GM19043 (cell line): ENCODE measurements at regions not wholly inside any gene's neighbourhood (a gene's known extent, or its start where the extent isn't known, plus 50 kb on each side); places are given as distances from the start of the nearest gene placed in this dataset.
"Not testable (repeated sequence)": the region's sequence is repeated elsewhere in the genome, so short reads cannot be mapped to it uniquely, and the experiment has no call there.

ENCODE experiments used
- ATAC-seq: cut with Tn5 transposase; IDR thresholded peaks from one replicate; pipeline ENCODE4 v1.9.1; 2021; ENCODE audit warnings: low read depth; ENCODE audit not compliant: unreplicated experiment

DNA sequence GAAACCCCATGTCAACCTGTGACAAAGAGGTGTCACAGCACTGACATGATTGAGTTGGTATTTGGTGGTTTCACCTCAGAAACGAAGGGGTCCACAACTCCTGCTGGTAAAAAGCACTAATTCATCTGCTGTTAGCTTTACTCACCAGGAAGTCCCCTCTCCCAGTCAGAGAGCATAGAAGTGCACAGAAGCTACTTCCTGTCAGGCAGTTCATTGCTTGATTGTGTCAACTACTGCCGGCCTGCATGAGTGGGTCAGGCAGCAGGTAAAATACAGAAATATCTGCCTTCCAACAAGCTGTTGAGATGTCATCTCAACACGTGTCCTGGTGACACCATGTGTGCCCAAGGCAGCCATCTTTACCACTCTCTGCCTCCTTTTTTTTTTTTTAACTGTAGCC is 596.6 kb upstream of the NR2F2 start:
- no peak for ATAC-seq

DNA sequence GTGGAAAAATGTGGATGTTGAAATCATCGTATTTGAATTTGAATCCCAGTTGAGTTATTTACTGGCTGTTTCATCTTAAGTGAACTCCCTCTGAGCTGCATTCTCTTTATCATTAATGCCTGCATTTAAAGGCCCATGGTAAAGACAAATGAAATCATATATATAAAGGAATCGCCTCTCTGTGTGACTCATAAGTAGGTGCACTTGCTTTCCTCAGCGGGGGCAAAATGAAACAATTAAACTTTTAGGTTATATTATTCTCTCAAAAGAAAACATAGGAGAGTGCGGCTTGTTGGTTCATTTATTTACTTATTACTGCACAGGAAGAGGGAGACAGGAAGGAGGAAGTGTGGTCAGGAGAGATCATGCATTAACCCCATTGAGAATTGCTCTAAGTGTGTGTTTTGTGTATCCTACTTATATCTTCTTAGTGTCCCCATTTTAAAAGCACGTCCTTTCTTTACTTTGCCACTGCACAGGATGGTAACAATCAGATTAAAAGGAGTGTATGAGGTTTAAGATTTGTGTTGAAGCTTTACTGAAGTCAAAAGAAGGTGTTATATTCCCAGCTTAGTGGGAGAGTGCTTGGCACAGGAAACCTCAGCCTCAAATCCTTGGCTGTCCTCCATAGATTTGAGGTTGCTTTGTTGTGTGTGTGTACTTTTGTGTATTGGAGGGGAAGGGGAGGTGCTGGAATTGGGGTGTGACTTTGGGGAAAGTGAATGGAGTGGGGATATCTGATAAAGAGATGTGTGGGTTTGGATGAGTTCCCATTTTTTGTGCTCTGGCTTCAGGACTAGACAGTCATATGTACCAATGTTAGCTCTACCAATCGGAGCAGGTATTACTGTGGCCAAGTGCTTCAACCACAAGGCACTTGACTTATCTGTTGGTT is 595.8 kb upstream of the NR2F2 start:
- no peak for ATAC-seq

DNA sequence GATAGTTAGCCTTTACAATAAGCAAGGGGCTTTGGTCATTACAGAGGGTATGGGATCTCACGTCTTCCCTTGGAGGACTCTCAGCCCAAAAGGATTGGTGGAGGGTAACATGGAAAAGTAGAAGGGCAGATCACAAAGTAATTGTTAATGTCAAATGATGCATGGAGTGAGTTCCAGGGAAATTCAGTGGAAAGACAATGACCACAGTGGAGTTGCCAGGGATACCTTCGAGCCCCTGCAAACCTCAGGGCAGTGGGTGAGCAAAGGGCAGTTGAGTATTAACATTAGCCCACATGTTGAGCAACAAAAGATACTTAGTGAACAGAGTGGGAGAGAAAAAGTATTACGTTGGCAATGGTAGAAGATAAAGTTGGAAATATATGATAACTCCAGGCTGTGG is 593.4 kb upstream of the NR2F2 start:
- no peak for ATAC-seq

DNA sequence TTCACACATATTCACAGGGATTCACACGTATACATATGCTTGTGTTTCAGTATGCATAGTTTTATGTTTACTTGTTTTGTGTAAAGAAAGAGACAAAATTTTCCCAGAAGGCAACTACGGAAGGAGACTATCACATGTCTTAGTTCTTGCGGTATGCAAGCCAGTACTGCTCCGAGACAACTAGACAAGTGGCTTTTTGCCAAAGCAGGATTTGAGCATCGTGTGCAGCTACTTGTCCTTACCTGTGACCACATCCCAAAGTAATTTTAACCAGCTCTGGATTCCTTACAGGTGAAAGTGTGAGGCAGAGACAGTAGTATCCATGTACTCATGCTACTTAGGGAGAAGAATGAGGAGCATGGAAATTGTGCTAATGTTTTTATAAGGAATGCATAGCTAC is 591.4 kb upstream of the NR2F2 start:
- ATAC-seq, result no peak

DNA sequence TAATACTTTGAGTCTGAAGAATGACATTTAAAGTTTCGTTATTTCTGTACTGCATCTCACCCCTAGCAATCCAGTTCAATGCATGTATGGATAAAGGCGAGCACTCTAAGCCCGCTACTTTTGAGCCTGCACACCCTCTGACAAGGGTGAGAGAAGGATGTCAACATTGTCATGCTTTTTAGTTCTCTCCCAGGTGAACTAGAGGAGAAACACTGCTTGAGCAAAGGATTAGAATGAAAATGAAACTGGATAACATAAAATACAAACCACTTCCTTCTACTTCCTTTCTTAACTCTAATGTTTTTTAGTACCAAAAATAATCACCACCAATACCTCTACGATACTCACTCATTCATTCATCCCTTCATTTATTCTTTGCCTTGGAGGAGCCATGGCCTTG is 588.7 kb upstream of the NR2F2 start:
- no peak for ATAC-seq

DNA sequence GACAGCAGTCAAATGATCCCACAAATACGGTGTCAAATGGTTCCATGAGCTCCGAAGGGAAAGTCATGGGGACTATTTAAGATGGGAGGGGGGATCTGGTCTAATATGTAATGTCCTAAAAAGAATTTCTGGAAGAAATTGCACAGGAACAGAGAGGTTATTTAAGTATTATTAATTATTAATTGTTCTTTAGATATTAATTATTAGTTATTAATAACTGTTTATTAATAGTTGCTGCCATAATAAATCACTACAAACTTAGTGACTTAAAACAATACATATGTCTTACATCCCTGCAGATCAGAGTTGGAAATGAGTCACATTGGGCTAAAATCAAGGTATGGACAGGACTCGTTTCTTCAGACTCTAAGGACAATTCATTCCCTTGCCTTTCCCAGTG is 588.2 kb upstream of the NR2F2 start:
- ATAC-seq, result no peak

DNA sequence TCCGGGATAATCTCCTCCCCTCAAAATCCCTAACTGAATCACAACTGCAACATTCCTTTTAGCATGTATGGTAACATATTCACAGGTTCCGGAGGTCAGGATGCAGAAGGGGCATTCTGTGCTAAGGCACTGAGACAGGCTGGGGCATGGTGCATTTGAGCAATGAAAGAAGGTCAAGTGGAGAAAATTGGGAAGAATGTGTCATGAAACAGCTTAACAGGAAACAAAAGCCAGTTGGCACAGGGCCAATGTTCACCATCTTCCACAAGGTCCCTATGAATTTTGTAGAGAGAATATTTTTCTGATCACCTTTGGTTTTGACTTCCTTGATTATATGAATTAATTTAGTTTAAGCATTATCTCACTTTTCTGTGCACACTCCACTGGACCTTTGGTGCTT is 587.7 kb upstream of the NR2F2 start:
- ATAC-seq, result no peak

DNA sequence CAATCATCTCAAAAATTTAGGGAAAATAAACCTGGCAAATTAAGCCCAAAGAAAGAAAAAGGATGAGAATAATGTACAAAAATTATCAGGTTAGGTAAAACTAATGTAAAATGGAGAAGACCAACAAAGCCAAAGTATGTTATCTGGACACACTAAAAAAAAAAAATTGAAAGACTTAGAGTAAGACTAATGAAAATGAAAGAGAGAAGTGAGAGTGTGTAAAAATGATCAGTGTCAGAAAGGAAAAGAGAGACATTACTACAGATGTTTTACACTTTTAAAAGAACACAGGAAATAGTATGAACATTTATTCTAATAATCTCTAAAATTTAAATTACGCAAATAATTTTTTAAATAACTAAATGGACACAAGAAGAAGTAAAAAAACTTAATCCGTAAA is 573.3 kb upstream of the NR2F2 start:
- ATAC-seq, result no peak

DNA sequence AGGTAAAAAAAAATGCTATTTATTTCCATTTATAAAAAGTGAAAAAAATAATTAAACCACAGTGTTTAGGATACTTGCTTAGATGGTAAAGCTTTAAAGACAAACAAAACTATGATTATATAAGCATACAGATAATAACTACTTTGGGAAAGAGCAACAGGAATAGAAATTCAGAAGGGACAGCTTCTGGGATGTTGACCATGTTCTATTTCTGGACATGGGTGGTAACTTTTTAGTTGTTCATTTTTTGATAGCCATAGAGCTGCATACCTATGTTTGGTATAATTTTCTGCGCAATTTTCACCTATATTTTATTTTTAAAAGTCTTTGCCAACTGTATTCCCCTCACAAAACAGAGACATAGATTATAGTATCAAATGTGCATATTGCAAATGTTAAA is 572.0 kb upstream of the NR2F2 start:
- ATAC-seq, result no peak

DNA sequence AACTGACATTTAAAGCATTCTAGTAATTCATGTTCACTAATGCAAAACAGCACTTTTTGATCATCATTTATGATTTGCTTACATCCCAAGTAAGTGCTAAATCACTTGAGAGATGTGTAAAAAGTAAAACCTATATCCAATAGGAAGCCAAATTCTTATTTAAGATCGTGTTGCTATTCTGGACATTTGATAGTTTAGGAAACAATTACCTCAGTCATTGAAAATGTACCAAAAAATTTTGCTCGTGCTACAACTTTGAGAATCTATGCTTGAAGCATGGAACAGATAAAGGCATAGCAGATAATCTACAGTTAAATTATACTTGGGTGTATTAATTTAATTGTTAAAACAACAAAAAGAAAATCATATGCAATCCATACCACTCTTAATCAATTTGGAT is 571.6 kb upstream of the NR2F2 start:
- ATAC-seq, result no peak

DNA sequence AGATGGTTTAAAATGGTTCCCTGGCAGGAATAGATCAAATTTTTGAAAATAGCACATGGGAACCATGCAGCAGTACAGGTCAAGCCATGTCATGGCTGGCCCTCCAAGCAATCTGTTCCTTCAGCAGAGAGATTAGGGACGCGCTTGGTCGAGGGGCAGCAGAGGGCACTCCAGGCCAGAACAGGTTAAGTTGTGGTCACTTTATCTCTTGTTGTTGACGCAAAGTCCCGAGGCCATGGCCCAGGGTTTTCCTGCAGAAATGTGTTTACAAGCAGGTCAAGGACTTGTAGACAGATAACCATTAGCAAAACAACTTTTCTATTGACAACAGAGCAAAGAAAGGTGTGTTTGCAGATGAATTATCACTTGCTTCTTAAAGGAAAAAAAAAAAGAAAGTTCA is 570.0 kb upstream of the NR2F2 start:
- no peak for ATAC-seq

DNA sequence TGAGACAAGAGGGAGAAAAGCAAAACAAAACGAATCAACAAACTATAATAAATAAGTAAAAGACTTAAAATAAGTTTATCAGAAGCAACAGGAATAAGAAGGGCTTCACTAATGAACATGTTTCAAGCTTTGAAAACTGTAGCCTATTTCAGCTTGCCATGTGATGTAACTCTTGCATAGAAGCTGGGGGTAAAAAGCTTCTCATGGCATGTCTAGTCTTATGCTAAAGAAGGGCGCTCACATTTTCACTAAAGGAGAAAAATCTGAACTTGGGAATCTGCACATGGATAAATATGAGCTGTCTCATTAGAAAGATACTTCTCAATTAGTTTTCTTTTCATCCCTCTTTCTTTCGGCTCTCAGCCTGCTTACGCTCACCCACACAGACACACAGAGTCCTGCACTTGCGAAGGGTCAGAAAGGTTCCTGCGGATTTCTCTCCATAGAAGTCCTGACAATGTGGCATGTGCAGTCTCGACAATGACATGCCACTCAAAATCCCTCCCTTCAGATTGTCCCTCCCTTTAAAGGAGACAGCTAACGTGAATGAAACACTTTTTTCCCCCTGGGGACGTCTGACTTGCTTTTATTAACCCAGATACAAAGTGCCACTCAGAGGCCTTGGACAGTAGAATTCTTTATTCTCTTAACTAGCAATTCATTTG is 568.9 kb upstream of the NR2F2 start:
- no peak for ATAC-seq

DNA sequence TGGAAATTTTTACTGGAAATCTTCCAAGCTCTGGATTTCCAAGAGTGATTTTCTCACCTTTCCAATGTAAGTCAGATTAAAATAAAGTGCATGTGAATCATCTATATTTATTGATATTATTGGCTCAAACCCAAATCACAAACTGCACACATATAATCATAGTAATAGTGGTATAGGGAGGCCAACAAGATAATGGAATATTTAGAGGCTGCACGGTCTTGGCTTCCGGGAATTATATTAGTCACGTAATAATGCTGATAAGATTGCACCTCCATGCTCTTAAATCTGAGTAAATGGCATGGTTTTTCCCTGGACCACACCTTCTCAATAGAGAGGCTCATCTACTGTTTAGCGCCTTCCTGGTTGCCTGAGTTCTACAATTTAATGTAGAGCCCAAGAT is 567.1 kb upstream of the NR2F2 start:
- ATAC-seq, result no peak

DNA sequence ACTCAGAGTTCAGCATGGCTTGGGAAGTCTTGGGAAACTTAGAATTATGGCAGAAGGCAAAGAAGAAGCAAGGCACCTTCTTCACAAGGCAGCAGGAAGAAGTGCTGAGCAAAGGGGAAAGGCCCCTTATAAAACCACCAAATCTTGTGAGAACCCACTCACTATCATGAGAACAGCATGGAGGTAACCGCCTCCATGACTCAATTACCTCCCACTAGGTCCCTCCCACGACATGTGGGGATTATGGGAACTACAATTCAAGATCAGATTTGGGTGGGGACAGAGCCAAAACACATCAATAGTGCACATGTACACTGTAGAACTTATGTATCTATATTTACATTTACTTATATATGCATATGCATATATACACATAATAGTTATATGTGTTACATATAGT is 565.3 kb upstream of the NR2F2 start:
- ATAC-seq, result no peak

DNA sequence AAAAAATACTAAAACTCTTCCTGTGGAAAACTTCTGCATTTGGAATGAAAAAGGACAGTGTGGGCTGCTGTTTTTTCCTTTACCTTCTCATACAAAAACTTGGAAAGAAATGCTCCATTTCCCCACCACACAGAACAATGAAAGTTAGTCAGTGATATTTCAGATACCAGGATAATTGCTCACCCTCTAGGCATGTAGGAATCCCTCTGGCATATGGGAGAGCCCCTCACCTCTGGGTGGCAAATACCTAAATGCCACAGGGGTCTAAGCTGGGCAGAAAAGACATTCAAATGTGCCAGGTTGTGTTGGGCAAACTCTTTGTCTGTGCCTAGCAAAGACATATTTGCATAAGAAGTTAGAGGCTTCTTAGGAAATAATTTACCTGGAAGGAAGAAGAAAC is 560.3 kb upstream of the NR2F2 start:
- no peak for ATAC-seq

DNA sequence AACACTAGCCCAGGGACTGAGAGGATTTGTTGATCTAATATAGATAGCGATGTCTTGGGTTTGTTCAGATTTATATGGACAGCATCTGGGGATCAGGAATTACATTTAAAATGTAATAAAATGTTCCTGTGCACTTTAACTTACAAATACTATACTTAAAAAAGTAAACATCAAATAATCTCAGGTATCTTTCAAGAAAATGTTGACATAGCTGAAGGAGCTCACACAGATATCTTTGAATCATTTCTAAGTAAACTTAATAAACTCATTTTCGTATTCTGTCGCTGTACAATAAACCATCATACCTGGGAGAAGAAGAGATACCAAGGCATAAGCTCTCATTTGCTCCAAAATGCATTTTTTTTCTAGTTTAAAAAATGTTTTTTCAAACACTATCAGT is 557.5 kb upstream of the NR2F2 start:
- ATAC-seq, result no peak

DNA sequence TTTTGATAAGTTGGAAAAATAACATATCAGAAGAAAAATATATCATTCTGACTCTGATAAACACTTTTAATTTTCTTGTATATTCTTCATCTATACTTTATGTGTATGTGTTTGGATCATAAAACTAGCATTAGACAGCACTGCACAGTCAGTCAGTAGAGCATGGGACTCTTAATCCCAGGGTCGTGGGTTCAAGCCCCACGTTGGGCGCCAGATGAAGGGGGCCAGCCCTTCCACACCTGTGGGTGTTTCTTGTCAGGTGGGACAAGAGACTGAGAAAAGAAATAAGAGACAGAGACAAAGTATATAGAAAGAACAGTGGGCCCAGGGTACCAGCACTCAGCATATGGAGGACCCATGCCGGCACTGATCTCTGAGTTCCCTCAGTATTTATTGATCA is 546.0 kb upstream of the NR2F2 start:
- no peak for ATAC-seq

DNA sequence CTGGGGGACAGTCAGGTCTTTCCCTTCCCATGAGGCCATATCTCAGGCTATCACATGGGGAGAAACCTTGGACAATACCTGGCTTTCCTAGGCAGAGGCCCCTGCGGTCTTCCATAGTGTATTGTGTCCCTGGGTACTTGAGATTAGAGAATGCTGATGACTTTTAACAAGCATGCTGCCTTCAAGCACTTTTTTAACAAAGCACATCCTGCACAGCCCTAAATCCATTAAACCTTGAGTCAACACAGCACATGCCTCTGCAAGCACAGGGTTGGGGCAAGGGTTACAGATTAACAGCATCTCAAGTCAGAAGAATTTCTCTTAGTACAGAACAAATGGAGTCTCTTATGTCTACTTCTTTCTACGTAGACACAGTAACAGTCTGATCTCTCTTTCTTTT is 545.2 kb upstream of the NR2F2 start:
- ATAC-seq, result not testable (repeated sequence)

DNA sequence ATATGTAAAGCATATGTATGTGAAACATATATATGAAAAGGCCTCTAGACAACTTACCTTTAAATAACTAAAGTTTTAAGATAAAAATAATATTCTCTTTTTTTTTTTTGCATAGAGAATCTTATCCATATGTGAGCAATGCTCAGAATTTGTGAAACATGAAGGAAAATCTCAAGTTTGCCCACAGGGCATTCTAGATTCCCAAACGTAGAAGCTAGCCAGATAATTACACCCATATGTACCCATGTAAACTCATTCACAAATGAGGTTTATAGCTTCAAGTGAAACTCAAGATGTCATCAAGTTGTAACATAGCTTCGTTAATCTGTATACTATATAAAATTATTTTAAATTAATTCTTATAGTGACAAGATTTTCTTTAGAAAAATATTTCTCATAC is 537.3 kb upstream of the NR2F2 start:
- no peak for ATAC-seq

DNA sequence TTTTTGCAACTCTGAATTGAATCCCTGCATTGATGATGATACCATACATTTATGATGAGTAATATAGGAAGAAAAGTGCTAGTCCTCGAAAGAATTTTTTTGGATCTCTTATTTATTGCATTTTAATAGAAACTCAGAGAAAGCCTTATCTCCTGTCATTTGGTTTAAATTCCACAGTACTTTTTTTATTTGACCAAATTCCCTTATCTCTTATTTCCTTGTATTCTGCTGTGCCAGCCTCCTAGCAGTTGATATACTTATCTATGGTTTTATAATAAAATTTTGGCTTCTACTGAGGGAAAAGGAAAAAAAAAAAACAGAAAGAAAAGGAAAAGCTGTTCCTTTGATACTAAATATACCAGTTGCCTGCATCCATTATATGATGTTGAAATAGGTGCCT is 535.1 kb upstream of the NR2F2 start:
- no peak for ATAC-seq

DNA sequence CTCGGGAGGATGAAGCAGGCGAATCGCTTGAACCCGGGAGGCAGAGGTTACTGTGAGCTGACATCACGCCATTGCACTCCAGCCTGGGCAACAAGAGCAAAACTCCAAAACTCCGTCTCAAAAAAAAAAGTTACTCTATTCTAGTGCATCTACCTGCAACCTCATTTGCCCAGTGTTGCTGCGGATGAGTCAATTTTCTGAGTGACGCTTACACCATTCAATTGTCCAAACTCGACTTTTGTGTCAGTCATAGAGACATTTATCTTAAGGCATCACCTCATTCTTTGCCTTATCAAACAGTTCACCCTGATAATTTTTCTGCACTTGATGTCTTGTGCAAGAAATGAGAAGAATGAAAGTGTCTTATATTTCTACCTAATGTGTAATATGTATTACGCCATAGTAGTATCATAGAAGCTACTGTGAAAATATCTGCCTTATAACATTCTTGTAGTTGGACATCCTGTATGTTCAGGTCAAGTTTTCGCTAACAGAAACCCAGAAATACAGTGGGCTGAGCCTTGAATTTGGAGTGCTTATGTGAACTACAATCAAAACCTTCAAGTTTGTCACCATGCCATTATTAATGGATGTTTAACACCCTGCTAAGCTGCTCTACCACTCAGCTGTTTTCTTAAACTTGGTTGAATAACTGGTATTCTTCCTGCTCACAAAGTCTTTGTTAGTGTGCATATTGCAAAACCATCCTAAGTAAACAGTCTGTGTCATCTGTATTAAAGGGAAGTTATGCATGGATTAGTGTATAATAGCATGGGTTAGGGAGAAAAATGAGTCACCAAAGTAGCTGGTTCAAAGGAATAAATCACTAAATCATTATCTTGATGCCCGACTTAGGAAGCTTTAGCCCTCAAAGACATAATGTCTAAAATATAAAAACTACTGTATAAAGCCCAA is 531.0 kb upstream of the NR2F2 start:
- ATAC-seq, result no peak
